ENCODE measurements at regions not wholly inside any gene's neighbourhood (a gene's known extent, or its start where the extent isn't known, plus 50 kb on each side); places are given as distances from the start of the nearest gene placed in this dataset.

DNA sequence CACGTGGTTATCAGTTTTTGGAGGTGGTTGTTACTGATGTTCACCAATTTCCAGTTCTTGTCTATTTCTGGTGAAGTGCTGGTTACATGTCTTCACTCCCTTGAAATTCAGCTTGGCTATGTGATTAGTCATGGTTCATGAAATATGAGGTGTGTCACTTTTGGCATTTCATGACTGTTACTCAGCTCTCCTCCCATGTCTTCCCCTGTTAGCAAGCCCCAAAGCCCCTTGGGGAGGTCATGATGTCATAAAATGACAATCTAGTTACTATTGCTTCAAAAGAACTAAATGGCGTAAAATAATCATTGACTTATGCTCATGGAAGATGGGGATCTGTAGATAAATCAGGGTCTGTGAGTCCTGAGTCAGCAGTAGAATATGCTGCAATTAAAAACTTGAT lies 425.1 kb downstream of the SETD4 start (continued):
- TF ChIP-seq POLR2AphosphoS5 (IDR thresholded peaks at IDR 0.05; ENCODE audit: low read depth, low read length) (no peak), NFIC (IDR thresholded peaks at IDR 0.05; ENCODE audit: borderline replicate concordance) (peak; percentile 49; the same call in 1 of the 2 replicates), EP300 (IDR thresholded peaks at IDR 0.05; ENCODE audit: borderline replicate concordance in 1 of 2, low read depth in 1 of 2, low read length in 1 of 2) (peak in 1 of 2 experiments; percentile 79; a peak in 2 of 4 replicates), PBX3 (IDR thresholded peaks at IDR 0.05) (peak; percentile 90), TCF12 (IDR thresholded peaks at IDR 0.05) (peak; percentile 75), FOXJ3 (CRISPR knock-in tag; IDR thresholded peaks at IDR 0.05) (no peak), RXRA (IDR thresholded peaks at IDR 0.05; ENCODE audit: borderline replicate concordance, low read depth) (0 out of 2 replicates have a peak, but pooled peaks have one; percentile 24), EZH2phosphoT487 (IDR thresholded peaks at IDR 0.05; ENCODE audit: borderline replicate concordance, low read depth) (no peak), YY1 (IDR thresholded peaks at IDR 0.05; ENCODE audit: low read depth) (no peak), JUND (IDR thresholded peaks at IDR 0.05) (peak; percentile 83)

- POLR2A ChIA-PET: no interaction called here
- no peaks in the 10 kb centered on the region for H3K27me3 ChIP-seq (ENCODE audit: insufficient read depth)
- H3K9me2 ChIP-seq: no peaks in the 10 kb centered on the region
- WGBS (ENCODE audit: low lambda C conversion rate): 68% methylated on average over 9 of the region's 9 CpGs
- no peaks in the 10 kb centered on the region for H3K9me3 ChIP-seq
- H3K27ac ChIP-seq (ENCODE audit: low read depth in 2 of 2, low read length in 1 of 2): no peak overlapping the region
- H3K36me3 ChIP-seq (replicated peaks in 1 of 2; ENCODE audit: control insufficient read depth in 1 of 2, insufficient read depth in 2 of 2, low read length in 1 of 2): no peaks in the 10 kb centered on the region
- no peaks in the 10 kb centered on the region for H3K79me2 ChIP-seq (ENCODE audit: insufficient read depth)
- H2AFZ ChIP-seq (ENCODE audit: low read depth): no peak overlapping the region
- H3K4me2 ChIP-seq: no peak overlapping the region
- no peak overlapping the region for H3K9ac ChIP-seq
- no peak for TF ChIP-seq NFIC (IDR thresholded peaks at IDR 0.05; ENCODE audit: borderline replicate concordance)
- DNase-seq: no peak
- no peaks in the 10 kb centered on the region for H4K20me1 ChIP-seq (ENCODE audit: insufficient read depth)
- peaks cover 28% of the 10 kb centered on the region for H3F3A ChIP-seq (replicated peaks; ENCODE audit: insufficient read depth)
- H3K4me3 ChIP-seq (ENCODE audit: low read depth in 2 of 2, low read length in 1 of 2): no peak overlapping the region
- peaks cover 0 to 23% of the 10 kb centered on the region in 2 experiments; a peak in 1 of 4 replicates for H3K4me1 ChIP-seq (ENCODE audit: control insufficient read depth in 1 of 2, insufficient read depth in 2 of 2, low read depth in 1 of 2, low read length in 1 of 2)
- CTCF ChIA-PET: interaction anchor here (1.4 kb wide), 1 partner anchor 21 kb away, joined by 3 read pairs; no protein-coding TSS in a partner anchor
Measured at GRCh38 chr21:35633501-35633900, 426.8 kb downstream of the SETD4 start.

DNA sequence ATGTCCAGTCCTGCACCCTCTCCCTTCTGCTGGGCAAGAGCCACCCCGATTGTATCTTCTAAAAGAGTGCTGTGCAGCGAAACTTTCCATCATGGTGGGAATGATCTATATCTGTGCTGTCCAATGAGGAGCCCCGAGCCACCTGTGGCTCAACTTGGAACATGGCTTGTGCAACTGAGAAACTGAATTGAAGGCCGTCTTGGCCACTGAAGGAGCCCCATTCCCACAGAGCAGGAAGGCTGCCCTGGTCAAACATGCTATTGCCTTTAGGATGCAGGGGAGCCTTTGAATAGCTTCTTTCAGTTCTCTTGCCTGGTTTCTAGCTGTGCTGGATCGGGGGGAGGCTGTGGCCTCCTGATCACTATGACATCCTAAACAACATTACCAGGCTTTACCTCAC lies 427.6 kb downstream of the SETD4 start:
- Histone ChIP-seq H3K4me2 (no peak overlapping the region), H3K79me2 (ENCODE audit: insufficient read depth) (no peaks in the 10 kb centered on the region), H3K4me3 (ENCODE audit: low read depth in 2 of 2, low read length in 1 of 2) (no peak overlapping the region), H3F3A (replicated peaks; ENCODE audit: insufficient read depth) (peaks cover 28% of the 10 kb centered on the region), H3K27me3 (ENCODE audit: insufficient read depth) (no peaks in the 10 kb centered on the region), H3K27ac (ENCODE audit: low read depth in 2 of 2, low read length in 1 of 2) (no peak overlapping the region), H3K36me3 (replicated peaks in 1 of 2; ENCODE audit: control insufficient read depth in 1 of 2, insufficient read depth in 2 of 2, low read length in 1 of 2) (no peaks in the 10 kb centered on the region), H3K4me1 (ENCODE audit: control insufficient read depth in 1 of 2, insufficient read depth in 2 of 2, low read depth in 1 of 2, low read length in 1 of 2) (peaks cover 0 to 21% of the 10 kb centered on the region in 2 experiments; a peak in 1 of 4 replicates), H3K9me3 (no peaks in the 10 kb centered on the region), H4K20me1 (ENCODE audit: insufficient read depth) (no peaks in the 10 kb centered on the region), H3K9ac (no peak overlapping the region), H2AFZ (ENCODE audit: low read depth) (no peak overlapping the region), H3K9me2 (no peaks in the 10 kb centered on the region)
- 39% methylated on average over 3 of the region's 5 CpGs for WGBS (ENCODE audit: low lambda C conversion rate)
- CTCF ChIA-PET: interaction anchor here (1.4 kb wide), 1 partner anchor 21 kb away, joined by 3 read pairs; no protein-coding TSS in a partner anchor
- POLR2A ChIA-PET: no interaction called here
- TF ChIP-seq MEF2A (IDR thresholded peaks at IDR 0.05; ENCODE audit: borderline replicate concordance, low read depth) (no peak), USF1 (IDR thresholded peaks at IDR 0.05; ENCODE audit: borderline replicate concordance, low read depth) (no peak), TCF12 (IDR thresholded peaks at IDR 0.05) (no peak), ZBTB33 (IDR thresholded peaks at IDR 0.05; ENCODE audit: borderline replicate concordance, low read depth) (no peak), FOXM1 (IDR thresholded peaks at IDR 0.05; ENCODE audit: low read depth) (no peak), NRF1 (IDR thresholded peaks at IDR 0.05; ENCODE audit: low read depth, low read length) (no peak), PBX3 (IDR thresholded peaks at IDR 0.05) (no peak), MXI1 (IDR thresholded peaks at IDR 0.05; ENCODE audit: low read depth, low read length) (no peak)
- TF ChIP-seq, protein P1, sequence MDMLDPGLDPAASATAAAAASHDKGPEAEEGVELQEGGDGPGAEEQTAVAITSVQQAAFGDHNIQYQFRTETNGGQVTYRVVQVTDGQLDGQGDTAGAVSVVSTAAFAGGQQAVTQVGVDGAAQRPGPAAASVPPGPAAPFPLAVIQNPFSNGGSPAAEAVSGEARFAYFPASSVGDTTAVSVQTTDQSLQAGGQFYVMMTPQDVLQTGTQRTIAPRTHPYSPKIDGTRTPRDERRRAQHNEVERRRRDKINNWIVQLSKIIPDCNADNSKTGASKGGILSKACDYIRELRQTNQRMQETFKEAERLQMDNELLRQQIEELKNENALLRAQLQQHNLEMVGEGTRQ (IDR thresholded peaks at IDR 0.05; ENCODE audit: borderline replicate concordance, low read depth, low read length): no peak
- TF ChIP-seq, protein P2, sequence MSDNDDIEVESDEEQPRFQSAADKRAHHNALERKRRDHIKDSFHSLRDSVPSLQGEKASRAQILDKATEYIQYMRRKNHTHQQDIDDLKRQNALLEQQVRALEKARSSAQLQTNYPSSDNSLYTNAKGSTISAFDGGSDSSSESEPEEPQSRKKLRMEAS (IDR thresholded peaks at IDR 0.05; ENCODE audit: low read depth): no peak
- DNase-seq: no peak

Data from SK-N-SH (cell line).